ENCODE measurements at regions not wholly inside any gene's neighbourhood (a gene's known extent, or its start where the extent isn't known, plus 50 kb on each side); places are given as distances from the start of the nearest gene placed in this dataset.
A peak's percentile ranks its signal among the peaks of the same experiment; 100 is the strongest.

DNA sequence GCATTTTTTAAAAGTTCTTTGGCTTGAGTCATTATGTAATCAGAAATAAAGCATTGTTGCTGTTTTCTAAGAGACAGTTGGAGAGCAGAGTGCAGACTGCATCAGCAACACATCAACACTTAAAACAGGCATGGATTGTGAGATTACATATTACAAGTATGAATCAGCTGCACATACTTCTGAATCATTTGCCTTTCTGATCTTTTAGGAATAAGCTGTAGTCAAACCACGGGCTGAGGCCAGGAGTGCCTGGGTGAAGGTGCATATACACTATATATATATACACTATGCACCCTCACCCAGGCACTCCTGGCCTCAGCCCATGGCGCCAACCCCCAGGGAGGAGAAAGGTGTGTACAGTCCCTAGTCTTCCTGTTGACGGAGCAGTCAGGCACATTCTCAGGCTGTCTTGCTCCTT is 52.4 kb upstream of the DLX6 start:
- Histone ChIP-seq H3K4me3 (ENCODE audit: low read depth, low read length) (no peak overlapping the region), H3K9me3 (no peaks in the 10 kb centered on the region), H3K27me3 (replicated peaks; ENCODE audit: control insufficient read depth, insufficient read depth, low read length) (no peaks in the 10 kb centered on the region; the same call in 1 of the 2 replicates), H3K4me1 (no peaks in the 10 kb centered on the region), H3K36me3 (ENCODE audit: control insufficient read depth, insufficient read depth, low read length) (no peaks in the 10 kb centered on the region)
- ChIA-PET POLR2A (no interaction called here), CTCF (no interaction called here)
- DNase-seq: no peak
- no TSS peak for BruUV-seq (replicated peaks)
- Mint-ChIP-seq H3K4me3 (ENCODE audit: unreplicated experiment) (no peak overlapping the region), H3K27me3 (ENCODE audit: insufficient read depth, unreplicated experiment) (peaks cover 4% of the 10 kb centered on the region), H3K36me3 (ENCODE audit: insufficient read depth, unreplicated experiment) (no peaks in the 10 kb centered on the region), H3K27ac (ENCODE audit: unreplicated experiment) (no peak overlapping the region), H3K9me3 (ENCODE audit: unreplicated experiment) (no peaks in the 10 kb centered on the region), H3K4me1 (ENCODE audit: low read depth, unreplicated experiment) (no peaks in the 10 kb centered on the region)
- intact Hi-C loops (cut with micrococcal nuclease; ENCODE audit: unreplicated experiment): no loop called here
- TF ChIP-seq, protein P1, sequence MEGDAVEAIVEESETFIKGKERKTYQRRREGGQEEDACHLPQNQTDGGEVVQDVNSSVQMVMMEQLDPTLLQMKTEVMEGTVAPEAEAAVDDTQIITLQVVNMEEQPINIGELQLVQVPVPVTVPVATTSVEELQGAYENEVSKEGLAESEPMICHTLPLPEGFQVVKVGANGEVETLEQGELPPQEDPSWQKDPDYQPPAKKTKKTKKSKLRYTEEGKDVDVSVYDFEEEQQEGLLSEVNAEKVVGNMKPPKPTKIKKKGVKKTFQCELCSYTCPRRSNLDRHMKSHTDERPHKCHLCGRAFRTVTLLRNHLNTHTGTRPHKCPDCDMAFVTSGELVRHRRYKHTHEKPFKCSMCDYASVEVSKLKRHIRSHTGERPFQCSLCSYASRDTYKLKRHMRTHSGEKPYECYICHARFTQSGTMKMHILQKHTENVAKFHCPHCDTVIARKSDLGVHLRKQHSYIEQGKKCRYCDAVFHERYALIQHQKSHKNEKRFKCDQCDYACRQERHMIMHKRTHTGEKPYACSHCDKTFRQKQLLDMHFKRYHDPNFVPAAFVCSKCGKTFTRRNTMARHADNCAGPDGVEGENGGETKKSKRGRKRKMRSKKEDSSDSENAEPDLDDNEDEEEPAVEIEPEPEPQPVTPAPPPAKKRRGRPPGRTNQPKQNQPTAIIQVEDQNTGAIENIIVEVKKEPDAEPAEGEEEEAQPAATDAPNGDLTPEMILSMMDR (IDR thresholded peaks at IDR 0.05; ENCODE audit: insufficient read depth in 1 of 2, low read depth in 1 of 2, low read length in 1 of 2, severe bottlenecking in 1 of 2, unreplicated experiment in 1 of 2): no peak

DNA sequence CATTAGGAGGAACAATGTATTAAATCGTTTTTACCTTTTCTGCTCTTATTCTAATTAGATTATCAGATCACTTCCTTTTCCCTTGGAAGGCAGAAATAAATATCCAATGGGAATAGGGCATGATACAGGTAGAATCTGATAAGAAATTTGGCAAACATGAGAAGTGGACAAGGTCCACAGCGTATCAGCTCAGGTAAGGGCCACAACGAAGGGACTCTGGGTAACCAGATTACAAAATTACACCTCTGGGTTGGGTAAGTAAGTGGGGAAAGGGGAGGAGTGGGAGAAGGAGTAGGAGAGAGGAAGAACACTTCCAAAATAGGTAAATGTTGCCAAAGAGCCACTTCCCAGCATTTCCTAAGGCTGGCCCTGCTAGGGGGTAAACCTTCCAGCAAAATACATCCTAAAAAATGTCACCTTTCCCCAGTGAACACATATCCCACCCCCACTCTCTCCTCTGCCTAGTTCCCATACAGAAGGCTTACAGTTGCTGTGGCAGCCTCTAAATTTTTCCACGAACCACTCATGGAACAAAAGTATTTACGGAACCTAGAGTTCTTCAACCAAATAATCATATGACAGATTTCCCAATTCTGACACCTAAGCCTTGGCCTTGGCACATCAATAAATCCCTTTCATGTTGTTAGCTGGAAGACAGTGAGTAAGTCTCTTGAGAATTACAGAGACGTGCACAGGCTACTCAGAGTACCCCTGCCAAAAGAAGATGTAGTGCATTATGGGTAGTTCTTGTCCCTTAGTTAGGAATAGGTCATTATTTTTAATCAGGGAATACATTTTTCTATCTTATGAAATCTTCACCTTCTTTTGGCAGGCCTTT is 51.5 kb upstream of the DLX6 start:
- H3K36me3 Mint-ChIP-seq (ENCODE audit: insufficient read depth, unreplicated experiment): no peaks in the 10 kb centered on the region
- Histone ChIP-seq H3K27me3 (replicated peaks; ENCODE audit: control insufficient read depth, insufficient read depth, low read length) (no peaks in the 10 kb centered on the region; the same call in 1 of the 2 replicates), H3K36me3 (ENCODE audit: control insufficient read depth, insufficient read depth, low read length) (no peaks in the 10 kb centered on the region), H3K4me3 (ENCODE audit: low read depth, low read length) (no peak overlapping the region), H3K9me3 (no peaks in the 10 kb centered on the region), H3K4me1 (no peaks in the 10 kb centered on the region)
- H3K27me3 Mint-ChIP-seq (ENCODE audit: insufficient read depth, unreplicated experiment): peaks cover 4% of the 10 kb centered on the region
- TF ChIP-seq, protein P1 (IDR thresholded peaks at IDR 0.05; ENCODE audit: insufficient read depth in 1 of 2, low read depth in 1 of 2, low read length in 1 of 2, severe bottlenecking in 1 of 2, unreplicated experiment in 1 of 2): no peak
- ChIA-PET POLR2A (no interaction called here), CTCF (no interaction called here)
- peak in 1 of 2 experiments; percentile 4 for DNase-seq
- H3K4me1 Mint-ChIP-seq (ENCODE audit: low read depth, unreplicated experiment): no peaks in the 10 kb centered on the region
- intact Hi-C loops (cut with micrococcal nuclease; ENCODE audit: unreplicated experiment): no loop called here
- no peaks in the 10 kb centered on the region for H3K9me3 Mint-ChIP-seq (ENCODE audit: unreplicated experiment)
- no TSS peak for BruUV-seq (replicated peaks)
- no peak overlapping the region for H3K4me3 Mint-ChIP-seq (ENCODE audit: unreplicated experiment)
- H3K27ac Mint-ChIP-seq (ENCODE audit: unreplicated experiment): no peak overlapping the region
